HG03045 (cell line): ENCODE measurements at regions not wholly inside any gene's neighbourhood (a gene's known extent, or its start where the extent isn't known, plus 50 kb on each side); places are given as distances from the start of the nearest gene placed in this dataset.

Source experiments
- ATAC-seq: cut with Tn5 transposase; IDR thresholded peaks from one replicate; pipeline ENCODE4 v1.9.1; 2021; ENCODE audit warnings: mild to moderate bottlenecking, moderate library complexity; ENCODE audit not compliant: unreplicated experiment

DNA sequence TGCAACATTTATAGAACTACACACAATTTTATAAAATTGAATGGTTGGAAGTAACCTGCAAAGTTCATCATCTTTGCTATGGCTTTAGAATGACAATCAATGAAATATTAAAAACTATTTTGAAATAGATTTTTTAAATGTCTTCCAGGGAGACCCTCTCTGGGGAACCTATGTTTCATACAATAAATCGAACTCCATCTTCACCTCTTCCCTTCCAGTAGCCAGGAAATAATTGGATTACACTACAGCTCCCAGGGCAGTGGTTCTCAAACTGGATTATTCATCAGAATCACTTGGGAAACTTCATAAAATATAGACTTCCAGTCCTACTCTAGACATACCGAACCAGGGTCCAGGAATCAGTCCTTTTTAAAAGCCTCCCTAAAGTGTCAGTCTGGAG, 328.4 kb downstream of the DUSP6 start:
- ATAC-seq, result no peak

DNA sequence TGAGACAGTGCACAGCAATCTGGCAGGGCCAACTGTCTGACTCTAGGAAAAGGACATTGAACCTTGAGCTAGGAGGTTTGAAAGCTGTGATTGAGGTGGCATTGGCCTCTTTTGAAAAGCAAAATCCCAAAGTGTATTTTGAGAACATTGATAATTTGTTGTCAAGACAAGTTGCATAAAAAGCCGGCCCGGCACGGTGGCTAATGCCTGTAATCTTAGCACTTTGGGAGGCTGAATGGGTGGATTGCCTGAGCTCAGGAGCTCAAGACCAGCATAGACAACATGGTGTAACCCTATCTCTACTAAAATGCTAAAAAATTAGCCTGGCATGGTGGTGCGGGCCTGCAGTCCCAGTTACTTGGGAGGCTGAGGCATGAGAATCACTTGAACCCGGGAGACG, 331.6 kb downstream of the DUSP6 start:
- no peak for ATAC-seq

DNA sequence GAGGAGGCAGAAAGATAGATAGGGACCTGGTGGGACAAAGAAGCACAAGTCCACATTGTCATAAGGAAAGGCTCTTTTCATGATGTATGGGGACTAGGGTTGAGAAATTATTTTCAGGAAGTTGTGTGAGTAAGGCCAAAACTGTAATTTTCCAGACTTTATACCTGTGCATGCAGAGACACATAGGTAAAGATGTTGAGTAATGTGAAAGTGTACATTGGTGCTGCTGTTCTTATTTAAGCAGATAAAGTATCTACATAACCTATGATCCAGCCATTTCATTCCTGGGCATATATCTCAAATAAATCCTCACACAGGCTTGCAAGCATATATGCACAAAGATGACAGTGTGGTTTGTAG, 332.2 kb downstream of the DUSP6 start:
- ATAC-seq, result no peak

DNA sequence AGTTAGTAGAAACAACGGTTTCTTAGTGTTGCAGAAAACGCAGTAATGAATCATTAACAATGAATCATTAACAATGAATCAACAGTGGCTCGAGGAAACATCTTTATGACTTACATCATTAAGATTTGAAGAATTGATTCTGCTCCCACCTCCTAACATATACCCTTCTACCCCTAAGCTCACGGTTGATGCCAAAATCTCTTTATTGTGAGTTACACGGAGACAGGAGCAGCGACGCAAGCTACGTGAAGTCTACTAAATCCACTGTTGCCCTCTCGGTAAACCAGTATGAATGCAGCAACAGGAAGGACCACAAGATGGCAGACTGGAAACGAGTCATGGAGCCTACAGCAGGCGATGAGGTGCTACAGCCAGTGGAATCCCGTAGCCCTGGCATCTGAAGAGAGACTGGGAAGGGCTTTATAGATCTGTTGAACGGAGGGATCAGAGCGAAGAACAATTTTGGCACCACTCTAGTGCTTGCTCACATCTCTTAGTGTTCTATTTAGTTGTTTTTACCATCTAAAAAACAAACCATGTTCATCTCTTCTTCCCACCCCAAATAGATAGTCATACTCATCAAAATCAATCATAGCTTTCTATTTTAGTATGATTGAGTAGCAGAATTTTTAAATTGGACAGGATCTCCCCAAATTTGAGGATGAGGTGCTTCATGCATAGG, 332.7 kb downstream of the DUSP6 start:
- peak; percentile 98 for ATAC-seq

DNA sequence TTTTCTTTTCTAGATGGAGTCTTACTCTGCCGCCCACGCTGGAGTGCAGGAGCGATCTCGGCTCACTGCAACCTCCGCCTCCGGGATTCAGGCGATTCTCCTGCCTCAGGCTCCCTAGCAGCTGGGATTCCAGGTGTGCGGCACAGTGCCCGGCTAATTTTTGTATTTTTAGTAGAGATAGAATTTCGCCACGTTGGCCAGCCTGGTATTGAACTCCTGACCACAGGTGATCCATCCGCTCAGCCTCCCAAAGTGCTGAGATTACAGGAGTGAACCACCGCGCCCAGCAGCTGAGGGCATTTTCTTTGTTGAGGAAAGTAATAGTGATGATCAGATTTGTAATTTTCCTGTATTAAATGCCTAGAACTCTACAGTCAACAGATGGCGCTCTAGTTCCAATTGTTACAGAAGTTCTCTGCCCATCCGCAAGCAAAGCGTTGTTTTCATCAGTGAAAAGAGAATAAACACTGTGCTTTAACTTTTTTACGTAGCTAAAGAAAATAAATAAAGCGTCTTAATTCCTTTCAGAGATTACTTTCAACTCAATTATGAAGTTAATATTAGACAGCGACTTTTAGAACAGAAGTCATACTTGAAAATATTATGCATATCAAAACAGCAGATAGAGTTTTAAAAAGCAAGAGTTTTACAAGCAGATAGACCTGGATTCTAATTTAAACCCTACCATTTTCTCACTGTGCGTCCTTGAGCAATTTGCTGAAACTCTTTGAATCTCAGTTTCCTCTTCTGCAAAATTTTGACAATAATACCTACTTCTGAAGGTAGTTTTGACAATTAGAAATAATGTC, 335.1 kb downstream of the DUSP6 start:
- no peak for ATAC-seq

DNA sequence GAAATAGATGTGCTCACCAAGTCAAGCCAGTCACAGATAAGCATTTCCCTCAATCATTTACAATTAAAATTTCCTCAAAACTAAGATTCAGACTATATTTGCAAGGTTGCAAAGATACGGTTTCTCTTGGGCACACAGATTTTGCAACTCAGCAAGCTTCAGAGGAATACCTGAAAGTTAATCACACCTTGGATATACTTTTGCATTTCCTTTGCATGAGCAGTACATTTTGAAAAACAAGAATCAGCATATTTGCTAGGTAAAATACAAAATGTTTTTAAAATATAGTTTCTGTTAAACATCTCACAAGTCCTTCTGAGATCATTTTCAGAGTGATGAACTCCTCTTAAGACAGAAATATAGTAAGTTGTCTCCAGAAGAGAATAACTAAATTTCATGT, 336.9 kb downstream of the DUSP6 start:
- no peak for ATAC-seq

DNA sequence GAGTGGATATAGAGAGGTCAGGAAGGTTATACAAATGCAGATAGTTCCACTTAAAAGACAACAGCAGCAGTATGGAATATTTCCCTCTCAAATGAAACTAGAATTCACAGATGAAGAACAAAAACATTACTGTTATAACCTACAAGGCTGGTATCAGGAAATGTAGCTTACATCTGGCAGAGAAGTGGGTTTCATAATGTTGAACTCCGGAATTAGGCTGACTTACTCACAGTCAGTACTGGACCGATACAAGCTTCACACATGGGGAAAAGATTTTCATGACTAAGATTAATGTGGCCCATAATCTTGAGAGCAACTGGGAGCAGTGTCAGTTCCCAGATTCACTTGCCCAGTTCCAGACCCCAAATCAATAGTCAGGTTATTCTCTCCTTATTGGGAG, 353.9 kb downstream of the DUSP6 start:
- ATAC-seq, result no peak

DNA sequence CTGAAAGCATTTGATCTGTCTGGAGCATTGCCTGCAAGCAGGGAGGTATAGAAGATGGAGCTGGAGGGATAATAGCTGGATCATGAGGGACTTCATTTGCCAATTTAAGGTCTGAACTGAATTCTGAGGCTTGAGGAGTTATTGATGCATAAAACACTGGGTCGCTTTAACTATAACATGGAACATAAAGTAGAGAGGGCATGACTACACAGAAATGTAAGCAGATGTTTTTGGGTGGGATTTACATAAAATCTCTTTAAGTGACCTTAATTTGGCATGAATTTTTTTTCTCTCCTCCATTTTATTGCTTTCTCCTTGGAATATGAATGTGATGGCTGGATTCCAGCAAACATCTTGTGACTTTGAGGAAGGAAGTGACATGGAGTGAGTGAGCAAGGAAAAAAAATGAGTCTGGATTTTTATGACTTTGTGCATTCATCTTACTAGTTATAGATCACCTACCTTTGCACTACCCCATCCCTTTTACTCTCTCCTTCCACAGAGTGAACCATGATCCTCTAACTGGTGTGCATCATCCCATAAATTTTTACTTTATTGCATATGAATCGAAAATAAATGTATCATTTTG, 356.0 kb downstream of the DUSP6 start:
- ATAC-seq, result no peak

DNA sequence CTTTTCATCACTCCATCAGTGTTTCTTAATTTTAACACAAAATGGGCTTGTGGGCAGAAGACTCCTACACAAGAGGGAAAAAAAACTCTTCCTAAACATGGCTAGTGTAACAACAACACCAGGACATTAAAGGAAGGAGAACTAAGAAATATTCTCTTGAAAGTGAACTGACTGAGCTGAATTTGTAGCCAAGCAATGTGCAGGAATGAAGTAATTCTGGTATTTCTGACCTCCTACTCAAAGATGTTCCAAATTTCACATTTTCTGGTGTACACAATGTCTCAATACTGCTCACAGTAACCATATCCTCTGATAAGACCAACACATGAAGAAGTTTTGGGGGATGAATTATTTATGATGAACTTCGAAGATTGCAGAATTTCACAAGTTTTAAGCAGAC, 357.3 kb downstream of the DUSP6 start:
- no peak for ATAC-seq

DNA sequence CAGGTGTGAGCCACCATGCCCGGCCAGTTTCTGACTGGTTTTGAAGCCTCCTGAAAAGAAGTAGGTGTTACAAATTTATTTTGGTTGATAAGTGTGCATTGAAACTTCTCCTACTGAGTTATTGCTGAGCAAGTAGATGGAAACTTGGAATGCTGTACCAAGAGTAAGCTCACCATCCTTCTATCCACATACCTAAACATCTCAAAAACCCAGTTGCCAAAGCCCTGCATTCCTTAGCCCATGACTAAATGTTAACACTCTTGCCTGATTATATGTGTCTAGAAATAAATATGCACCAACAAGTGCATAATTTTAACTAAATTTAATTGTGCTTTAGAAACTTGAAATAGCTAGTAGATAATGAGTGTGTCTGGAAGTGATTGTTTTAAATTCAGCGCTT, 357.8 kb downstream of the DUSP6 start:
- ATAC-seq, result no peak

DNA sequence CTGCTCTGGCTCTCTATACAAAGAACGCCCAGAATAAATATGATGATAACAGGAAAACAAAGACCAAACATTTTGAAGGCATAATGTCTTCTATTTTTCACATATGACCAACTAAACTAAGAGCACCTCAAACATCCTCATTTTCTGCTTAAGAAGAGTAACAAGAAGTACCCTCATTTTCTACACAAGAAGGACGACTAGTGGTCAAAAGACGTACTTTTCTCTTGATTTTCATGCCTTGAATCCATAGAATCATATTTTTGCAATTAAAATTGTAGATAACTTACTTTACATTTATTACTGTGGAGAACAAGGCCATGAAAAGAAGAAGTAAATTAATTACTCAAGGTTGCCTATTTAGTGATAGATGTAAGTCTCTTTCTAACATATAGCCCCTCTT, 358.6 kb downstream of the DUSP6 start:
- no peak for ATAC-seq

DNA sequence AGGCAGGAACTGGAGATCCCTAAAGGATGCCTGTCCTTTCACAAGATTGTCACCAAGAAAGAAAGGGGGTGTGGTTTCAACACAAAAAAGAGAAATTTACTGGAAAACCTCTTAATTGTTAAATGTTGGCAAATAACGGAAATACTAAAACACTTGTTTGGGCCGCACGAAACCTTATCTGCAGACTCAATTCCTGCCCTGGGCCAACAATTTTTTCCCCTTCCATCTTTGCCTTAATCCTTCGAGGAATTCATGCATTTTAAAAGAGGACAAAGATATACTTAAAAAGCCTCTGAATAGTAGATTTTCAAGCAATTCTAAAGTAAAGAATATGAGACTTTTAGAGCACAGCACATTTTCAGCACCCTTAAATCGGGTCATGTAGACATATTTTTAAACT, 366.2 kb downstream of the DUSP6 start:
- no peak for ATAC-seq

DNA sequence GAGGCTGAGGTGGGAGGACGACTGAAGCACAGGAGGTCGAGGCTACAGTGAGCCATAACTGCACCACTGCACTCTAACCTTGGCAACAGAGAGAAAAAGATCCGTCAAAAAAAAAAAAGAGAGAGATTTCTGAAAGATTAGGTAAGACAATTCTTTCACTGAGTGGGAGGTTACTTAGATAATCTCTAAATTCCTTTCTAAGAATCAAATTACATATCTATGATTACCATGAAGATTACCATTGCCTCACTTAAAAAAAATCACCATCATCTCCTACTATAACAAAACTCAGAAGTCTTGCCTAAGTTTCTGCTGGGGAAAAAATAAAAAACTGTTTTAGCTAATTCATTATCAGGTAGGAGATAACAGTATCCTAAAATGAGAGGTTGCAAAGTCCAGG, 366.7 kb downstream of the DUSP6 start:
- ATAC-seq, result no peak

DNA sequence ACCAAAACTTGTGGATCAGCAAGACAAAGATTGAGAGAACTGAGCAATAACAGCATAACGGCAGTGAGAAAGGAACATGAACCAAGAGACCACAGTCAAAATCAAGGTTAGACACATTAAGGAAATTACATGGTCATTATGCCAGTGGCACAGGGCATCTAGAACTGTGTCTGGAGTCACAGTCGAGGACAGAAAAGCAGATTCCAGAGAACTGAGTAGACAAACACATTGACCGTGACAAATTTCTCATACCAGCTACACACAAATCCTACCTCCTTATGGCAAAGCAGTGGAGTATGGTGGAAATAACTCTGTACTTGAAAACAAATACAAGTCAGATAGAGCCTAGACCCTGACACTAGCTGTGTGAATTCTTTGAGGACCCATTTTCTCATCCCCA, 367.3 kb downstream of the DUSP6 start:
- no peak for ATAC-seq

DNA sequence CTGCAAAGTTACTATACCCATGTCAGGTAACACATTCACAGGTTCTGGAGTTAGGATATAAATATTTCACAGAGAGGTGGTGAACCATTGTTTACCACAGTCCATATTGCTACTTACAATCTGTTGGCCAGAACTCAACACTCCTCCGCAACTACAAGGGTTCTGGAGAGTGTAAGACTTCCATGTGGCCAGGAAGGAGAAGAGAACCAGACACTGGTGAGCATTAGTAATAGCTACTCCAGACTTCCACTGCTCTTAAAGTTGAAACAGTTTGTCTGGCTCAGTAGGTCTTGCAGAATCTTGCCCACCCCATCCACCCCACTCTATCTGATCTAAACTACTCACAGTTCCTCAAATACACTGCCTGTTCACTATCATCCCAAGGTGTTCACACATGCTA, 369.6 kb downstream of the DUSP6 start:
- ATAC-seq, result no peak

DNA sequence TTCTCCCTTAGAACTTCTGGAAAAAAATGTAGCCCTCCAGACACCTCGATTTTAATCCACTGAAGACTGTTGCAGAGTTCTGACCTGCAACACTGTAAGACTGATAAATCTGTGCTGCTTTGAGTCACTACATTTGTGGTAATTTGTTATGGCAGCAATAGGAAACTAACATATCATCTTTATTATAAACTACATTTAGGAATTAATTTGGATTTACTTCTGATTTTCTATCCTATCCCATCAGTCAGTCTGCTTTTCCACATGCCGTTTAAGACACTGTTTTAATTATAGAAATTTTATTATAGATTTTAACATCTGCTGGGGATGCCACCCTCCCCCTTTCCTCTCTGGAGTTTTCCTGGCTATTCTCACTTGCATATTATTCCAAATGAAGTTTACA, 375.2 kb downstream of the DUSP6 start:
- no peak for ATAC-seq

DNA sequence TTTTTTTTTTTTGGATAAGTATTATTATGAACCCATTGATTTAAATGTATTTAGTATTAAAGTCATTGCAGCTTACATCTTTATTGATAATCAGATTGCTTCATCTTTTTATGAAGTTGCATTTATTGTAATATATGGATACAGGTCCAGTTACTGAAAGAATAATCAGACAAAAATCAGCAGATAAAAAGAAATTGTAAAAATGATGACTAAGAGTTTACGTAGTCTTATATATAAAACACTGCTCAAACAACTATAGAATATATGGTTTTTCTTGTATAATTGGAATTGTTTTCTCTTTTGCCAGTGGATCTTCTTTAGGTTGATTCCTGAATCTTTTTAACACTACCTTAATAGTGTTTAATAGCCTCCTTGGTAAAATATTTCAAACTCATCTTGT, 378.3 kb downstream of the DUSP6 start:
- no peak for ATAC-seq

DNA sequence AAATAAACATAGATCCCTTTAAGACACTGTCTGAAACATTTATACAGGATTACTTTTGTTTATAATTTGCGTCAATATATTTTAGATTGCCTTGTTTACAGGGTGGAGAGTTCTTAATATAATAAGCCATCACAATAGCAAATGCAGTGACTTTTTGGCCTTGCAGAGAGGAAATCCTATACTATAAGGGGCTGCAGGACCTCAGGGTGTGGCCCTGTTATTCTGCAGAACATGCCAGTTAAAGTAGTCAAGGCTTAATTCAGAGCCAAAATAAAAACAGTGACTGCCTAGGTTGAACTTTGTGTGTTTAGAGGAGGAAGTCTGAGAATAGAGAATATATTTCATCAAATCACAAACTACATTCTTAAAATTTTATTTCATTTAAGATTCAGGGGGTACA, 381.6 kb downstream of the DUSP6 start:
- ATAC-seq, result no peak

DNA sequence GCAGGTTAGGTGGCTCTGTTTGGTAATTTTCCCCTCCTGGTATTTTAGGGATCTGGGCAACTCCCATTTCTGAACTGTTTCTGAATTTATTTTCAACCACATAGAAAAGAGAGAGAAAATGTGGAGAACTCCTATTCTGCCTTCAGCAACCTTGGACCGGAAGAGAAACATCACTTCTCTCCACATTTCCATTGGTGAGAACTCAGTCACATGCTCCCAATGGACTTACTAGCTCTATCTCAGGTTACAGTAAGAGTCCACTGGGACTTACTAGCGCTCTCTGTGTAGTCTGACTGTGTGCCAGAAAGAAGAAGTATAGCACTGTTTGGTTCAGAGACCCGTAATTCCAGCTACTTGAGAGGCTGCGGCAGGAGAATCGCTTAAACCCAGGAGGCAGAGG, 383.2 kb downstream of the DUSP6 start:
- no peak for ATAC-seq

DNA sequence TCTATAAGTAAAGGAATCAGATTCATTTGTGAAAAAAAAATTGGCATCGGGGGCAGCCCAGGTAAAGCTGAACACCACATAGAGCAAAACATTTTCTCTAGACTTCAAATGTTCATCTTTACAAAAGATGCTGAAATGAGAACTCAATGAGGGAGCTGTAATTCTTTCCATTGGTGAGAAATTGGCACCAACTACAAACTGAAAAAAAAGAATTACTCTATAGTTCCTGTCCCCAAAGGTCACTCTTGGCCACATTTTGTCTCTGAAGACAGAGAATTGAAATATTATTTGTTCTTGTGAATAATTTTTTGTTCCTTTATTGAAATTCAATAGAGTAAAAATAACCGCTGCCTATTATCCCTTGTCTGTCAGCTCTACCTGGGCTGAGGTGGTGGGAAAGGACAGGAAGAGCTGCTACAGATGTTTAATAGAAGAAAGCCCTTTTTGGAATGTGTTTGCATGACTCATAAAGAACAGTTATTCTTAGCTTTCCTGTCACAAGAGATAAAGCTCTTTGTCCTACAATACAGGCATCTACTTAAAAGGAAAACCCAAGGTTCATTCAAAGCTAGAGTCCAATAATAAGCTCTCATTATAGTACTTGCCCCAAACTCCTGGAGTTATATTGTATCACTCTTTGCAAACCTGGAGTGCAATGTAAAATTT, 380.1 kb upstream of the KITLG start:
- no peak for ATAC-seq

DNA sequence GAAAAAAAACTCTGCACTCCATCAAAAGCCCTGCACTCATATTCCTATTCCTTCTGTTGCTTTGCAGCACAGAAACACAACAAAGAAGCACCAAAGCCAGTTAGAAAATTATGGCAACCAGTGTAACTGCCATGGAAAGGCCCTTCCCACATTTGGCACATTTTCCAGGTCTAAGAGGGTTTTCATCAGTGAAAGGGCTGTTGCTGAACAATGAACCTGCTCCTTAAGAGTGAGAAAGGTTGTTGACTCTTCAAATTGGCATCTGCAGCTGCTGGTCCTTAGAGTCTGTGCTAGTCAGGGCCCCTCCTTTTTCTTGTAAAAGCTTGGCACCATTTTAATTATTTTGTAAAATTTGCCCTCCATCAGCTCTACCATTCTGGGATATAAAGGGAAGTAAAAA, 378.7 kb upstream of the KITLG start:
- no peak for ATAC-seq

DNA sequence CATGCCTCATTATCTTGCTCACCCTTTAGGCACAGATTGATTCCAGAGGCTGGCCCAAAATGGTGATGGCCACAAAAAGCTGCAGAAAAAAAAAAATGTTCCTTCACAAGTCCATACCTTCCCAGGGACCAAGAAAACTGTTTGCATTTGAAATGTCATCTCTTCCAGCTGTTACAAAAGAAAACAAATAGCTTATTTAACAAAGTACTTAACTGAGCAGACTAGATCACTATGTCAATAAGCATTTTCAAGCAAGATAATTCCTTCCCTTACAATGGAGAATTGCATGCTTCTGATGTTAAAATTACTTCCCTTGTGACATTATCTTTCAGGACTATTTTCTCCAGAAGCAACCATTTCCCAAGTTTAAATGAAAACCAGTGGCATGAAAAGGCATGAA, 377.9 kb upstream of the KITLG start:
- ATAC-seq, result no peak
